A549 (cell line): ENCODE measurements at regions not wholly inside any gene's neighbourhood (a gene's known extent, or its start where the extent isn't known, plus 50 kb on each side); places are given as distances from the start of the nearest gene placed in this dataset.
"Not testable (repeated sequence)": the region's sequence is repeated elsewhere in the genome, so short reads cannot be mapped to it uniquely, and the experiment has no call there.

Source experiments
- ATAC-seq, 2 experiments: fragments of 200-7000 bp in 1 of 2; fragments of >200 bp in 1 of 2; cut with Nextera tagmentation in 1 of 2; cut with Tn5 transposase in 1 of 2; 3 replicates each; pipeline versions ENCODE4 v1.8.0 to v1.9.1; 2018 to 2020; ENCODE audit warnings: mild to moderate bottlenecking in 1 of 2, moderate library complexity in 1 of 2
- CTCF ChIA-PET: fragments of 300-600 bp; sonication (Branson Sonifier 250); formaldehyde crosslinking; extraction: SDS; loops from one replicate; lab custom pipeline; 2021; ENCODE audit warnings: antibody characterized with exemption, inconsistent platforms; lab: Yijun Ruan, JAX
- POLR2A ChIA-PET: fragments of 350-600 bp; formaldehyde crosslinking; extraction: SDS; loops from one replicate; lab custom pipeline; 2021; ENCODE audit warnings: antibody characterized with exemption, inconsistent platforms; lab: Yijun Ruan, JAX
- DNase-seq, 2 experiments: peaks; one replicate each; pipeline versions ENCODE4 v3.0.0 to v3.0.0-alpha.2; 2011 to 2016; ENCODE audit warnings: low read depth in 1 of 2, low spot score in 1 of 2
- FAIRE-seq: peaks from 2 replicates; lab custom pipeline; 2011; peaks lifted over from hg19 to GRCh38; lab: Jason Lieb, UNC
- H3K27ac ChIP-seq, 2 experiments: fragments of >200 bp; sonication (Bioruptor Twin); formaldehyde crosslinking; 3 replicates each; pipeline ENCODE4 v1.5.1; 2016 to 2017
- H3K4me1 ChIP-seq: fragments of >200 bp; sonication (Bioruptor Twin); formaldehyde crosslinking; 3 replicates; pipeline ENCODE4 v1.6.1; 2016
- H3K4me2 ChIP-seq: fragments of >200 bp; sonication (Bioruptor Twin); formaldehyde crosslinking; 3 replicates; pipeline ENCODE4 v1.6.1; 2016
- H3K4me3 ChIP-seq: fragments of >200 bp; sonication (Bioruptor Twin); formaldehyde crosslinking; 3 replicates; pipeline ENCODE4 v1.5.1; 2016
- H3K9me3 ChIP-seq: fragments of >200 bp; sonication (Bioruptor Twin); formaldehyde crosslinking; 3 replicates; pipeline ENCODE4 v1.6.1; 2016
- CBX2 ChIP-seq: fragments of 200-600 bp; sonication (generic); IDR thresholded peaks from 2 replicates; pipeline ENCODE4 v1.6.1; 2016; ENCODE audit warnings: low read depth, mild to moderate bottlenecking, borderline replicate concordance
- CBX8 ChIP-seq: fragments of 200-600 bp; sonication (generic); IDR thresholded peaks from 2 replicates; pipeline ENCODE4 v1.6.1; 2016
- CEBPB ChIP-seq, 2 experiments: fragments of >200 bp in 1 of 2; sonication (Bioruptor Twin) in 1 of 2; formaldehyde crosslinking in 1 of 2; IDR thresholded peaks; 2 replicates each; pipeline ENCODE4 v1.6.1; 2012 to 2016
- E2F6 ChIP-seq: IDR thresholded peaks from 2 replicates; pipeline ENCODE4 v1.6.1; 2012; ENCODE audit warnings: low read depth, borderline replicate concordance
- EHF ChIP-seq: fragments of 250-450 bp; sonication (Bioruptor Pico); IDR thresholded peaks from 2 replicates; pipeline ENCODE4 v1.5.0; 2020; ENCODE audit warnings: mild to moderate bottlenecking
- EP300 ChIP-seq, 2 experiments: fragments of >200 bp; sonication (Bioruptor Twin); formaldehyde crosslinking; IDR thresholded peaks; 2 replicates in 1 of 2; 3 replicates in 1 of 2; pipeline ENCODE4 v1.6.1; 2016 to 2017
- ESRRA ChIP-seq: fragments of 150-350 bp; IDR thresholded peaks from 2 replicates; pipeline ENCODE4 v1.6.1; 2014; ENCODE audit warnings: mild to moderate bottlenecking, low read length, borderline replicate concordance
- FOXS1 ChIP-seq: fragments of 250-450 bp; sonication (Bioruptor Pico); IDR thresholded peaks from 2 replicates; pipeline ENCODE4 v1.5.0; 2020; ENCODE audit warnings: mild to moderate bottlenecking, moderate library complexity
- GATA3 ChIP-seq: IDR thresholded peaks from 2 replicates; pipeline ENCODE4 v1.6.1; 2012; ENCODE audit warnings: borderline replicate concordance
- HOXA7 ChIP-seq: fragments of 250-450 bp; sonication (Bioruptor Pico); IDR thresholded peaks from 2 replicates; pipeline ENCODE4 v1.5.0; 2020; ENCODE audit warnings: mild to moderate bottlenecking, moderate library complexity
- HOXB13 ChIP-seq: fragments of 250-450 bp; sonication (Bioruptor Pico); IDR thresholded peaks from 2 replicates; pipeline ENCODE4 v1.5.0; 2020; ENCODE audit warnings: low read depth, mild to moderate bottlenecking, moderate library complexity
- JUNB ChIP-seq: fragments of >200 bp; sonication (Bioruptor Twin); formaldehyde crosslinking; IDR thresholded peaks from 2 replicates; pipeline ENCODE4 v1.6.1; 2016
- KDM1A ChIP-seq: fragments of 200-600 bp; sonication (generic); IDR thresholded peaks from 2 replicates; pipeline ENCODE4 v1.6.1; 2016; ENCODE audit warnings: low read depth, mild to moderate bottlenecking
- KDM5A ChIP-seq: fragments of 200-600 bp; sonication (generic); IDR thresholded peaks from 2 replicates; pipeline ENCODE4 v1.6.1; 2016; ENCODE audit warnings: antibody characterized with exemption, mild to moderate bottlenecking
- MYC ChIP-seq: IDR thresholded peaks from 2 replicates; pipeline ENCODE4 v1.6.1; 2012; ENCODE audit warnings: mild to moderate bottlenecking, inconsistent platforms, low read length, improper control_type of control experiment, borderline replicate concordance
- NFE2L2 ChIP-seq: fragments of 150-350 bp; conservative IDR thresholded peaks from 2 replicates; pipeline ENCODE4 v1.6.1; 2014; ENCODE audit warnings: low read length
- PBX3 ChIP-seq: IDR thresholded peaks from 2 replicates; pipeline ENCODE4 v1.6.1; 2012
- PHF8 ChIP-seq: fragments of 200-600 bp; sonication (generic); IDR thresholded peaks from 2 replicates; pipeline ENCODE4 v1.6.1; 2016; ENCODE audit warnings: low read depth, mild to moderate bottlenecking, antibody characterized with exemption, moderate library complexity, borderline replicate concordance
- RCOR1 ChIP-seq: fragments of 150-350 bp; IDR thresholded peaks from 2 replicates; pipeline ENCODE4 v1.6.1; 2014; ENCODE audit warnings: antibody characterized with exemption, low read length, low read depth
- RFX5 ChIP-seq: fragments of 450-650 bp; IDR thresholded peaks from 2 replicates; pipeline ENCODE4 v1.7.1; 2014; ENCODE audit warnings: antibody characterized with exemption, mild to moderate bottlenecking, moderate library complexity
- ZC3H11A ChIP-seq: fragments of 450-650 bp; IDR thresholded peaks from 2 replicates; pipeline ENCODE4 v1.6.1; 2014; ENCODE audit warnings: antibody characterized with exemption, mild to moderate bottlenecking
- ZFP36 ChIP-seq: fragments of 450-650 bp; IDR thresholded peaks from 2 replicates; pipeline ENCODE4 v1.6.1; 2014; ENCODE audit warnings: borderline replicate concordance; ENCODE audit not compliant: partially characterized antibody
- ZSCAN20 ChIP-seq: fragments of 250-450 bp; sonication (Bioruptor Pico); IDR thresholded peaks from 2 replicates; pipeline ENCODE4 v1.8.0; 2022; ENCODE audit warnings: mild to moderate bottlenecking, moderate library complexity
- whole genome bisulfite sequencing: methylation state at CpG from one replicate; pipeline ENCODE4 v1.1.6; 2017; ENCODE audit errors: missing lambda C conversion rate; 5-methylcytosine and 5-hydroxymethylcytosine counted together
- TF ChIP-seq, protein P1 (sequence below): fragments of >200 bp; sonication (Bioruptor Twin); formaldehyde crosslinking; IDR thresholded peaks from 3 replicates; pipeline ENCODE4 v1.6.1; 2016
- TF ChIP-seq, protein P2 (sequence below): fragments of 450-650 bp; IDR thresholded peaks from 2 replicates; pipeline ENCODE4 v1.6.1; 2014; ENCODE audit warnings: antibody characterized with exemption

DNA sequence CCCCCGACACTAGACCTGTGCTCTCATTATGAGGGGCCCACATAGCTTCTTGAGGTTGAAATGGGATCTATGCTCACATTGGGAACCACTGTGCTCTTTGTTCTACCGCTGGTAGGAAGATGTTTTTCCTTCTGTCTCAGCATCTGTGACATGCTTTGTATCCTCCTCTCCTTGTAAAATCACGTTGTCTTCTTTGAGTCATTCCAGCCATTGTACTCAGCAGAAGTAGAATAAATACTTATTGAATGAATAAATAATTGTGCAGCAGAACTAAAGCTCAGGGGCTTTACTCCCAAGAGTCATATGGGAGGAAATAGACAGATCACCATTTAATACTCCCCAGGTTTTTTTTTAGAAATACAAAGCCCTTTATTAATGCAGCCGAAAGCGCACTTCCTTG is 66.3 kb upstream of the EDEM3 start (continued):
- TF ChIP-seq, protein P1, sequence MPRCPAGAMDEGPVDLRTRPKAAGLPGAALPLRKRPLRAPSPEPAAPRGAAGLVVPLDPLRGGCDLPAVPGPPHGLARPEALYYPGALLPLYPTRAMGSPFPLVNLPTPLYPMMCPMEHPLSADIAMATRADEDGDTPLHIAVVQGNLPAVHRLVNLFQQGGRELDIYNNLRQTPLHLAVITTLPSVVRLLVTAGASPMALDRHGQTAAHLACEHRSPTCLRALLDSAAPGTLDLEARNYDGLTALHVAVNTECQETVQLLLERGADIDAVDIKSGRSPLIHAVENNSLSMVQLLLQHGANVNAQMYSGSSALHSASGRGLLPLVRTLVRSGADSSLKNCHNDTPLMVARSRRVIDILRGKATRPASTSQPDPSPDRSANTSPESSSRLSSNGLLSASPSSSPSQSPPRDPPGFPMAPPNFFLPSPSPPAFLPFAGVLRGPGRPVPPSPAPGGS = no peak
- TF ChIP-seq PBX3 (no peak), ZSCAN20 (CRISPR knock-in tag) (no peak), EHF (CRISPR knock-in tag) (no peak)

DNA sequence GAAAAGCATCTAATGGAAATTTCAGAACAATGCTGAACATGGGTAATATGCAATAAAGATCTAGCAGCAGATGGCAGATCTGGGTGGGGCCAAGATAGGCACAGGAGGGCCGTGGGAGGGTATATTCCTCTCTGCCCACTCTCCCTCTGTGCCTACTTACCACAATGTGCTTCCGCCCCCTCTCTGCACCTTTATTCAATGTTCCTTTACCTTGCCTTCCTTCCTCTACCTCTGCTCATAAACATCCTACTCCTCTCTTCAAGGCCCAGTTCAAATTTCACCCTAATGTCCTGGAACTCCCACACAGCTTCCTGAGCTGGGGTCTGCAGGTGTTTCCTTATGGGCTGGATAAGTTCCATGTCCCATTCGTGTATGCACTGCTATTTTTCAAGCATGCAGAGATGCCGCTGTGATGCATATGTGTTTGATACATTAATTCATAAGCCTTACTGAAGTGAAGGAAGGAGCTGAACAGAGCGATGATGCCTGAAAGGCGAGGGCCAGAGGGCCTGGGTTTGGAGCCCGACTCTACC is 65.6 kb upstream of the EDEM3 start:
- FAIRE-seq (no peak), DNase-seq (no peak), ATAC-seq (no peak)
- Histone ChIP-seq H3K4me3 (no peak overlapping the region), H3K4me1 (no peaks in the 10 kb centered on the region), H3K9me3 (no peaks in the 10 kb centered on the region), H3K4me2 (no peak overlapping the region), H3K27ac (no peak overlapping the region)
- POLR2A ChIA-PET = no interaction called here
- TF ChIP-seq HOXA7 (CRISPR knock-in tag) = no peak
- TF ChIP-seq RFX5 = no peak
- no peak for TF ChIP-seq GATA3
- no peak for TF ChIP-seq CBX8
- no peak for TF ChIP-seq ESRRA
- no peak for TF ChIP-seq ZSCAN20 (CRISPR knock-in tag)
- TF ChIP-seq, protein P2, sequence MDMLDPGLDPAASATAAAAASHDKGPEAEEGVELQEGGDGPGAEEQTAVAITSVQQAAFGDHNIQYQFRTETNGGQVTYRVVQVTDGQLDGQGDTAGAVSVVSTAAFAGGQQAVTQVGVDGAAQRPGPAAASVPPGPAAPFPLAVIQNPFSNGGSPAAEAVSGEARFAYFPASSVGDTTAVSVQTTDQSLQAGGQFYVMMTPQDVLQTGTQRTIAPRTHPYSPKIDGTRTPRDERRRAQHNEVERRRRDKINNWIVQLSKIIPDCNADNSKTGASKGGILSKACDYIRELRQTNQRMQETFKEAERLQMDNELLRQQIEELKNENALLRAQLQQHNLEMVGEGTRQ = no peak
- no peak for TF ChIP-seq ZFP36
- no peak for TF ChIP-seq EP300 (IDR thresholded peaks at IDR 0.05)
- TF ChIP-seq ZC3H11A = no peak
- no peak for TF ChIP-seq PHF8
- no peak for TF ChIP-seq FOXS1
- no peak for TF ChIP-seq MYC
- no peak for TF ChIP-seq CBX2
- CTCF ChIA-PET = interaction anchor here (1.1 to 5.6 kb wide), 2 partner anchors 14 to 162 kb away, joined by 3 to 49 read pairs; no protein-coding TSS in a partner anchor
- WGBS = 68% methylated on average over 7 of the region's 7 CpGs

DNA sequence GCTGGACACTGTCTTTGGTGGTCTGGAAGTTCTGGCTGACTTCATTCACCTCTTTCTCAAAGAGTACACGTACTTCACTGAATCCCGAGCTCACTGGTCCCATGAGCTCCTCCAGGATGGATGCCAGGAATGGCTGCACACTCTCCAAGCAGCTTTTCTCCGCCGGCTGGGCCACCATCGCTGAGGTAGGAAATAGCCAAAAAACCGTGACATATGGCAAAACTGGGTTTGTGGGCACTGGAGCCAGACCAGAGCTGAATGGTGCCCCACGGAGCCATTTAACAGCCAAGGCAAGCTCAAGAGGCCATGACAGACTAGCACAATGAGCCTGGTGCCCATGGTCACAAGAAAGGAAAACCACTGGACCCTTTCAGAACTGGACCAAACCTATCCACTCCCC is 64.0 kb upstream of the EDEM3 start:
- FAIRE-seq (no peak), DNase-seq (no peak), ATAC-seq (no peak)
- POLR2A ChIA-PET = no interaction called here
- CTCF ChIA-PET = interaction anchor here (5.6 kb wide), 1 partner anchor 12 kb away, joined by 49 read pairs; no protein-coding TSS in a partner anchor
- TF ChIP-seq NFE2L2 (no peak), KDM1A (no peak), CEBPB (IDR thresholded peaks at IDR 0.05) (no peak), JUNB (no peak), HOXA7 (CRISPR knock-in tag) (no peak), HOXB13 (no peak), KDM5A (no peak), MYC (no peak), PBX3 (no peak), RCOR1 (no peak), E2F6 (no peak)
- TF ChIP-seq, protein P2 = no peak
- no peak overlapping the region for H3K4me3 ChIP-seq
- peaks cover 6% of the 10 kb centered on the region; the same call in 2 of the 3 replicates for H3K9me3 ChIP-seq
- no peak overlapping the region for H3K27ac ChIP-seq
- no peak overlapping the region for H3K4me2 ChIP-seq
- no peaks in the 10 kb centered on the region for H3K4me1 ChIP-seq
- WGBS = 57% methylated on average over 7 of the region's 7 CpGs

DNA sequence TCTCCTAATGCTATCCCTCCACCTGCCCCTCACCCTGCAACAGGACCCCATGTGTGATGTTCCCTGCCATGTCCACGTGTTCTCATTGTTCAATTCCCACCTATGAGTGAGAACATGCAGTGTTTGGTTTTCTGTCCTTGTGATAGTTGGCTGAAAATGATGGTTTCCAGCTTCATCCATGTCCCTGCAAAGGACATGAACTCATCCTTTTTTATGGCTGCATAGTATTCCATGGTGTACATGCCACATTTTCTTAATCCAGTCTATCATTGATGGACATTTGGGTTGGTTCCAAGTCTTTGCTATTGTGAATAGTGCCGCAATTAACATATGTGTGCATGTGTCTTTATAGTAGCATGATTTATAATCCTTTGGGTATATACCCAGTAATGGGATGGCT is 62.3 kb upstream of the EDEM3 start:
- POLR2A ChIA-PET, H3K4me2 ChIP-seq, H3K27ac ChIP-seq, CTCF ChIA-PET, H3K4me3 ChIP-seq, H3K4me1 ChIP-seq, DNase-seq, FAIRE-seq, ATAC-seq: not testable (repeated sequence)
- 2% methylated on average over 2 of the region's 2 CpGs for WGBS
- H3K9me3 ChIP-seq = peaks cover 17% of the 10 kb centered on the region; the same call in 2 of the 3 replicates
